Breast epithelium (tissue), 4 donors: ENCODE measurements at regions not wholly inside any gene's neighbourhood (a gene's known extent, or its start where the extent isn't known, plus 50 kb on each side); places are given as distances from the start of the nearest gene placed in this dataset.

ENCODE experiments used
- DNase-seq, 2 donors: peaks; one replicate each; pipeline ENCODE4 v3.0.0-alpha.2; 2019; ENCODE audit warnings: low spot score in 2 of 2
- H3K27ac ChIP-seq, 2 donors: fragments of 200-600 bp; sonication (generic) in 1 of 2; one replicate each; pipeline ENCODE4 v1.5.1; 2016 to 2019; ENCODE audit warnings: mild to moderate bottlenecking in 1 of 2
- H3K27me3 ChIP-seq, 2 donors: fragments of 200-600 bp; sonication (generic) in 1 of 2; one replicate each; pipeline versions ENCODE4 v1.5.1 to v1.6.0; 2017 to 2019; ENCODE audit warnings: control low read depth in 1 of 2, mild to moderate bottlenecking in 1 of 2
- H3K36me3 ChIP-seq: fragments of 200-600 bp; one replicate; pipeline ENCODE4 v1.5.1; 2019
- H3K4me1 ChIP-seq, 2 donors: fragments of 200-600 bp; sonication (generic); one replicate each; pipeline ENCODE4 v1.5.1; 2016 to 2019; ENCODE audit warnings: control low read depth in 1 of 2
- H3K4me3 ChIP-seq, 3 donors: fragments of 200-600 bp; sonication (generic); 1 replicate in 2 of 3; 2 replicates in 1 of 3; pipeline ENCODE4 v1.5.1; 2016 to 2019; ENCODE audit warnings: mild to moderate bottlenecking in 3 of 3, moderate library complexity in 2 of 3
- H3K9me3 ChIP-seq, 2 donors: fragments of 200-600 bp; sonication (generic) in 1 of 2; one replicate each; pipeline ENCODE4 v1.5.1; 2016 to 2019; ENCODE audit warnings: control low read depth in 1 of 2
- POLR2A ChIP-seq: fragments of 450-650 bp; IDR thresholded peaks from one replicate; pipeline ENCODE4 v1.6.1; 2016; ENCODE audit warnings: antibody characterized with exemption, mild to moderate bottlenecking, moderate library complexity
- POLR2AphosphoS5 ChIP-seq, 3 donors: sonication (generic); formaldehyde crosslinking; IDR thresholded peaks; one replicate each; pipeline ENCODE4 v1.6.1; 2017; ENCODE audit warnings: antibody characterized with exemption in 3 of 3
- intact Hi-C: fragments of 100-400 bp; cut with DNase I; formaldehyde crosslinking; loops from one replicate; pipeline ENCODE4 v1.15.1; 2023; ENCODE audit warnings: low total_unique reads
- TF ChIP-seq, protein P1 (sequence below), 3 donors: fragments of 450-650 bp; IDR thresholded peaks; one replicate each; pipeline ENCODE4 v1.5.1; 2016 to 2017; ENCODE audit warnings: antibody characterized with exemption in 3 of 3, mild to moderate bottlenecking in 3 of 3, moderate library complexity in 3 of 3

- no peaks in the 10 kb centered on the region for H3K9me3 ChIP-seq
- no peak overlapping the region for H3K4me3 ChIP-seq
- peak overlapping the region in 1 of 2 donors; percentile 48 for H3K27ac ChIP-seq
- no peaks in the 10 kb centered on the region for H3K4me1 ChIP-seq
- H3K36me3 ChIP-seq, result no peaks in the 10 kb centered on the region
- intact Hi-C loops, result no loop called here
- no peak for DNase-seq
- no peak for TF ChIP-seq POLR2AphosphoS5 (IDR thresholded peaks at IDR 0.05)
- no peaks in the 10 kb centered on the region for H3K27me3 ChIP-seq
These were observed 125.0 kb downstream of the LYPLAL1 start for GRCh38 chr1:219298571-219299148.

DNA sequence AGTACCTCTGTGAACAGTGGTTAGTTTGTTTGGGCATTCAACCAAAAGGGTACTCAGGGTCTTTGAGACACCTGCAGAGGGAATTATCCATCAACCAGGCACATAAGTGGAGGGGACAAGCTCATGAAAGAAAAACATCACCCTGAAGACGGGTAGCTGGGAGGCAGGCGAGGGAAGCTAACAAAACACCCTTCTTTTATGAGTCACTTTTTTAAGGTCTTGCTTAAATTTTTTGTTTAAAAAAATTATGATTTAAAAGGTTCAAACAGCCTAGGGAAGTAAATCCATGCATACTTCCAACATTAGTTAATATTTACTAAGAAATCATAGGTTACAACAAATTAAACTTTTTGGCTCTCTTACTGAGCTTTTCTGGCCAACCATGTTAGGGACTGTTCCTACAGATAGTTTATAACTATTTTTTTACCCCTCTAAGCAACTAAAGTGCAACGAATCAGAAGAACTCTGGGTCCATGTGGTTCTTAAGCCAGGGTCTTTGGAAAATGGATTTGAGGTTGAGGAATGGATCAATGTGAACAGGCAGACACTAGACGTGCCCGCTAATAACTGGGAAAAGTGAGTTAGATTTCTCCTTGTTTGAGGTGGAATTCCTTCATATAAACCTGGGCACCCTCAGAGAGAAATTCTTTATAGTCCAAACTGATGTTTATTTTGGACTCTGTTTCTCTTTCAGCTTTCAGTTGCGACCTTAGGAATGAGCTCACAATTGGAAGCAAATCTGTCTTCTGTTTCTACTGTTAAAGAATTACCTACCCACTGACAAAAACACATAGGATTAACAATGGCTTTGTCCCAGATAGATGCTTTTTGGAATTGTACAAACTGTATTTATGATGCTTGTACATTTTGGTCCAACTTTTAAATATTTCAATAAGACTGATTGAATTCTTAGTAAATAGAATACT, 123.0 kb downstream of the LYPLAL1 start:
- intact Hi-C loops, result no loop called here
- DNase-seq, result no peak
- Histone ChIP-seq H3K27ac (peak overlapping the region in 1 of 2 donors; percentile 41), H3K36me3 (no peaks in the 10 kb centered on the region), H3K9me3 (no peaks in the 10 kb centered on the region), H3K4me1 (no peaks in the 10 kb centered on the region), H3K4me3 (no peak overlapping the region), H3K27me3 (no peaks in the 10 kb centered on the region)
- no peak for TF ChIP-seq POLR2A
- TF ChIP-seq, protein P1, sequence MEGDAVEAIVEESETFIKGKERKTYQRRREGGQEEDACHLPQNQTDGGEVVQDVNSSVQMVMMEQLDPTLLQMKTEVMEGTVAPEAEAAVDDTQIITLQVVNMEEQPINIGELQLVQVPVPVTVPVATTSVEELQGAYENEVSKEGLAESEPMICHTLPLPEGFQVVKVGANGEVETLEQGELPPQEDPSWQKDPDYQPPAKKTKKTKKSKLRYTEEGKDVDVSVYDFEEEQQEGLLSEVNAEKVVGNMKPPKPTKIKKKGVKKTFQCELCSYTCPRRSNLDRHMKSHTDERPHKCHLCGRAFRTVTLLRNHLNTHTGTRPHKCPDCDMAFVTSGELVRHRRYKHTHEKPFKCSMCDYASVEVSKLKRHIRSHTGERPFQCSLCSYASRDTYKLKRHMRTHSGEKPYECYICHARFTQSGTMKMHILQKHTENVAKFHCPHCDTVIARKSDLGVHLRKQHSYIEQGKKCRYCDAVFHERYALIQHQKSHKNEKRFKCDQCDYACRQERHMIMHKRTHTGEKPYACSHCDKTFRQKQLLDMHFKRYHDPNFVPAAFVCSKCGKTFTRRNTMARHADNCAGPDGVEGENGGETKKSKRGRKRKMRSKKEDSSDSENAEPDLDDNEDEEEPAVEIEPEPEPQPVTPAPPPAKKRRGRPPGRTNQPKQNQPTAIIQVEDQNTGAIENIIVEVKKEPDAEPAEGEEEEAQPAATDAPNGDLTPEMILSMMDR (IDR thresholded peaks at IDR 0.05), result no peak

DNA sequence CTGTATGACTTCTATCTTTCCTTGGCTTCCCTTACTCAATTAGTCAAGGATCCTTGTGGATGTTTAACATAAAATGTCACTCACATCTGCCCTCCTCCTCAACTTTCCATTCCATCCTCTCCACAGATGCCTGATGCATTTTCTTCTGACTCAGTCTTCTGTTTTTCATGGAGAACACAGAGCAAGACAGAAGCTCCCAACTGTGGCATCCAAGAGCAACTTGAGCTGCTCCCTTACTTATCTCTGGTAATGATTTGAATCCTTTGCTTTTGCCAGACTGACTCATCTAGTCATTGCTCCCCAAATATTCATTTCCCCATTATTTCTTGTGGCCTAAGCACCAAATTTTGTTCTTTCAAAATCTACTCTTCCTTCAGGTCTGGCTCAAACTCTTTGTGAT, 120.6 kb downstream of the LYPLAL1 start:
- Histone ChIP-seq H3K27me3 (no peaks in the 10 kb centered on the region), H3K9me3 (no peaks in the 10 kb centered on the region), H3K4me3 (no peak overlapping the region), H3K4me1 (no peaks in the 10 kb centered on the region), H3K27ac (no peak overlapping the region), H3K36me3 (no peaks in the 10 kb centered on the region)
- TF ChIP-seq, protein P1 (IDR thresholded peaks at IDR 0.05), result no peak
- TF ChIP-seq POLR2AphosphoS5 (IDR thresholded peaks at IDR 0.05), result no peak
- no peak for TF ChIP-seq POLR2A
- intact Hi-C loops, result no loop called here
- DNase-seq, result no peak

DNA sequence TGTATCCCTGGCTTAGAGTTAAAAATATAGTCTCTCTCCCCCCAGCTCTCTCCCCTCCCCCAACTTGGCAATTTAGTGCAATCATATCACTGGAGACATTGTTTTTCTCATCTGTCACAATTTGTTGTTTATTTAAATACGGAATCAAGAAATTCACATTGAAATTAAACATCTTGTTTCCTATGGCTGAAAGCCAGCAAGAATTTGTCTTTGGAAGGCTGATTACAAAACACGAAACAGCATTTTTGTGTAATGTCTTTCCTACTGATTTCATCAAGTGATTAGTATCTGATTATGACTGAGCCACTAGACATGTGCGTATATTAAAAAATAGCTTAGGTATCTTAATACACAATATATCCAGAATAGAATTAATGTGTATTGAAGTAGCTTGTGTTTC, 119.7 kb downstream of the LYPLAL1 start:
- Histone ChIP-seq H3K27me3 (no peaks in the 10 kb centered on the region), H3K36me3 (no peaks in the 10 kb centered on the region), H3K9me3 (no peaks in the 10 kb centered on the region), H3K27ac (no peak overlapping the region), H3K4me1 (no peaks in the 10 kb centered on the region), H3K4me3 (no peak overlapping the region)
- intact Hi-C loops, result no loop called here
- TF ChIP-seq POLR2AphosphoS5 (IDR thresholded peaks at IDR 0.05) (no peak), POLR2A (no peak)
- TF ChIP-seq, protein P1 (IDR thresholded peaks at IDR 0.05), result no peak
- DNase-seq, result no peak

DNA sequence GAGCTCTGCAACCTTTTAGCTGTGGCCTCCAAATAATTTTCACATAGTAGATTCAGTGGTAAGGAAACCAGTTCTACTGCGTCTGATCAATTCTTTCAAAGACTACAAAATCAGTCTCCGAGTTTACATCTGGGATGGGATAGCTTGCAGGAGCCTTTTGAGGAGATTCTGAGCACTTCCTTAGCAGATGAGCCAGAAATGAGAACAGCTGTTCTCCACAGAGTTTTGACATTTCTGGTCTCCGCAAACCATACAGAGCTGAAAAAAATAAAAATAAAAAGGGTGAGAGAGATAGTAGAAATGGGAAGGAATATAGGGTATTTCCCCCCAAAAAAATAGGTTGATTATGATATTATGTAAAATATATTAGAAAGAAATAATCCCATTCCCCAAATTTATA, 119.3 kb downstream of the LYPLAL1 start:
- Histone ChIP-seq H3K27me3 (no peaks in the 10 kb centered on the region), H3K4me3 (no peak overlapping the region), H3K9me3 (no peaks in the 10 kb centered on the region), H3K36me3 (no peaks in the 10 kb centered on the region), H3K4me1 (no peaks in the 10 kb centered on the region), H3K27ac (no peak overlapping the region)
- TF ChIP-seq POLR2A (no peak), POLR2AphosphoS5 (IDR thresholded peaks at IDR 0.05) (no peak)
- TF ChIP-seq, protein P1 (IDR thresholded peaks at IDR 0.05), result no peak
- no peak for DNase-seq
- intact Hi-C loops, result no loop called here
